ENCODE measurements at regions not wholly inside any gene's neighbourhood (a gene's known extent, or its start where the extent isn't known, plus 50 kb on each side); places are given as distances from the start of the nearest gene placed in this dataset.

GRCh38 chr10:128377364-128377987 is 251.3 kb upstream of the MKI67 start:
- DNase-seq, result no peak

GRCh38 chr10:128377988-128378387 is 251.8 kb upstream of the MKI67 start:
- no peak for DNase-seq

GRCh38 chr10:128380946-128381345 is 254.7 kb upstream of the MKI67 start:
- DNase-seq, result no peak

- no peak for DNase-seq
Observed at GRCh38 chr10:128382225-128382624, 256.0 kb upstream of the MKI67 start.

- no peak for DNase-seq
Observed at GRCh38 chr10:128384831-128385230, 258.6 kb upstream of the MKI67 start.

- no peak for DNase-seq
Observed at GRCh38 chr10:128386231-128386630, 260.0 kb upstream of the MKI67 start.

GRCh38 chr10:128386816-128387604 is 260.8 kb upstream of the MKI67 start:
- DNase-seq, result no peak

GRCh38 chr10:128390596-128390995 is 264.4 kb upstream of the MKI67 start:
- no peak for DNase-seq

- no peak for DNase-seq
Observed at GRCh38 chr10:128393546-128393945, 267.3 kb upstream of the MKI67 start.

GRCh38 chr10:128398118-128398517 is 271.9 kb upstream of the MKI67 start:
- DNase-seq, result no peak

- no peak for DNase-seq
Observed at GRCh38 chr10:128398999-128399398, 272.8 kb upstream of the MKI67 start.

GRCh38 chr10:128400564-128400963 is 274.3 kb upstream of the MKI67 start:
- DNase-seq, result no peak

- DNase-seq, result no peak
Observed at GRCh38 chr10:128405450-128405849, 279.2 kb upstream of the MKI67 start.

- no peak for DNase-seq
Observed at GRCh38 chr10:128411643-128412042, 285.4 kb upstream of the MKI67 start.

- DNase-seq, result no peak
Observed at GRCh38 chr10:128414568-128414967, 288.3 kb upstream of the MKI67 start.

GRCh38 chr10:128416231-128416630 is 290.0 kb upstream of the MKI67 start:
- DNase-seq, result no peak

- no peak for DNase-seq
Observed at GRCh38 chr10:128417826-128418225, 291.6 kb upstream of the MKI67 start.

- no peak for DNase-seq
Observed at GRCh38 chr10:128418819-128419218, 292.6 kb upstream of the MKI67 start.

- no peak for DNase-seq
Observed at GRCh38 chr10:128419466-128420019, 293.3 kb upstream of the MKI67 start.

- no peak for DNase-seq
Observed at GRCh38 chr10:128420623-128421022, 294.4 kb upstream of the MKI67 start.

- DNase-seq, result no peak
Observed at GRCh38 chr10:128421371-128422160, 295.3 kb upstream of the MKI67 start.

GRCh38 chr10:128422190-128422589 is 296.0 kb upstream of the MKI67 start:
- no peak for DNase-seq

- no peak for DNase-seq
Observed at GRCh38 chr10:128422999-128423398, 296.8 kb upstream of the MKI67 start.

GRCh38 chr10:128429321-128429720 is 303.1 kb upstream of the MKI67 start:
- DNase-seq, result no peak

All from stimulated activated CD4-positive, alpha-beta T cell treated with anti-CD3 and anti-CD28 coated beads, Interleukin-4, amount 100 ng/mL, for 1 hour (primary cell).